Smooth muscle cell (in vitro differentiated cells): ENCODE measurements at regions not wholly inside any gene's neighbourhood (a gene's known extent, or its start where the extent isn't known, plus 50 kb on each side); places are given as distances from the start of the nearest gene placed in this dataset.

Experiments used
- DNase-seq: peaks from one replicate; lab custom pipeline; 2025; ENCODE audit not compliant: unreplicated experiment; lab: John Stamatoyannopoulos, UW
- H2AFZ ChIP-seq: fragments of 200-600 bp; sonication (generic); 2 replicates; pipeline ENCODE4 v1.6.0; 2016; ENCODE audit warnings: antibody characterized with exemption, low read depth, mild to moderate bottlenecking
- H3F3A ChIP-seq: fragments of 200-600 bp; sonication (generic); 2 replicates; pipeline ENCODE4 v1.6.0; 2017; ENCODE audit warnings: antibody characterized with exemption, low read depth
- H3K27ac ChIP-seq: fragments of 200-600 bp; sonication (generic); 2 replicates; pipeline ENCODE4 v1.5.1; 2016; ENCODE audit warnings: low read depth, mild to moderate bottlenecking
- H3K27me3 ChIP-seq: fragments of 200-600 bp; sonication (generic); 2 replicates; pipeline ENCODE4 v1.6.1; 2016; ENCODE audit warnings: low read depth, mild to moderate bottlenecking
- H3K36me3 ChIP-seq: fragments of 200-600 bp; sonication (generic); 2 replicates; pipeline ENCODE4 v1.5.1; 2016; ENCODE audit warnings: low read depth
- H3K4me1 ChIP-seq: fragments of 200-600 bp; sonication (generic); 2 replicates; pipeline ENCODE4 v1.5.1; 2016; ENCODE audit warnings: low read depth
- H3K4me2 ChIP-seq: fragments of 200-600 bp; sonication (generic); 2 replicates; pipeline ENCODE4 v1.6.0; 2016; ENCODE audit warnings: mild to moderate bottlenecking
- H3K4me3 ChIP-seq: fragments of 200-600 bp; sonication (generic); 2 replicates; pipeline ENCODE4 v1.5.1; 2016; ENCODE audit warnings: mild to moderate bottlenecking
- H3K79me2 ChIP-seq: fragments of 200-600 bp; sonication (generic); 2 replicates; pipeline ENCODE4 v1.6.0; 2016; ENCODE audit warnings: low read depth, mild to moderate bottlenecking
- H3K9ac ChIP-seq: fragments of 200-600 bp; sonication (generic); 2 replicates; pipeline ENCODE4 v1.6.0; 2016; ENCODE audit warnings: low read depth
- H3K9me3 ChIP-seq: fragments of 200-600 bp; sonication (generic); replicated peaks from 2 replicates; pipeline ENCODE4 v1.5.1; 2016; ENCODE audit warnings: low read depth
- H4K20me1 ChIP-seq: fragments of 200-600 bp; sonication (generic); 2 replicates; pipeline ENCODE4 v1.6.0; 2016; ENCODE audit warnings: low read depth
- CTCF ChIP-seq: fragments of 200-600 bp; sonication (generic); IDR thresholded peaks from 2 replicates; pipeline ENCODE4 v1.5.1; 2017; ENCODE audit warnings: borderline replicate concordance, mild to moderate bottlenecking, antibody characterized with exemption; ENCODE audit not compliant: insufficient read depth, poor library complexity, severe bottlenecking
- WGBS: methylation state at CpG from one replicate; pipeline ENCODE4 v1.1.7; 2016; ENCODE audit warnings: low lambda C conversion rate; 5-methylcytosine and 5-hydroxymethylcytosine counted together

GRCh38 chr4:28149762-28150161 lies 1289.1 kb downstream of the STIM2 start:
- Histone ChIP-seq H3K9ac (no peak overlapping the region), H3K36me3 (no peaks in the 10 kb centered on the region), H3K27ac (no peak overlapping the region), H3K4me2 (no peak overlapping the region), H3K4me1 (no peaks in the 10 kb centered on the region), H2AFZ (no peak overlapping the region), H3F3A (no peaks in the 10 kb centered on the region), H3K4me3 (no peak overlapping the region), H3K27me3 (no peaks in the 10 kb centered on the region), H3K9me3 (no peaks in the 10 kb centered on the region), H3K79me2 (no peaks in the 10 kb centered on the region), H4K20me1 (no peaks in the 10 kb centered on the region)
- 79% methylated on average over 3 of the region's 3 CpGs for WGBS
- no peak for TF ChIP-seq CTCF
- no peak for DNase-seq

- Histone ChIP-seq H3K4me3 (no peak overlapping the region), H3K4me2 (no peak overlapping the region), H3F3A (no peaks in the 10 kb centered on the region), H3K36me3 (no peaks in the 10 kb centered on the region), H3K79me2 (no peaks in the 10 kb centered on the region), H3K27ac (no peak overlapping the region), H3K9ac (no peak overlapping the region), H4K20me1 (no peaks in the 10 kb centered on the region), H3K9me3 (no peaks in the 10 kb centered on the region), H3K27me3 (no peaks in the 10 kb centered on the region), H2AFZ (no peak overlapping the region), H3K4me1 (no peaks in the 10 kb centered on the region)
- no peak for TF ChIP-seq CTCF
- no peak for DNase-seq
These were observed 1290.7 kb downstream of the STIM2 start for GRCh38 chr4:28151314-28151713.

GRCh38 chr4:28167411-28167810 lies 1306.8 kb downstream of the STIM2 start:
- no peaks in the 10 kb centered on the region for H3K79me2 ChIP-seq
- TF ChIP-seq CTCF, result no peak
- H3F3A ChIP-seq, result no peaks in the 10 kb centered on the region
- no peaks in the 10 kb centered on the region for H3K9me3 ChIP-seq
- no peak overlapping the region for H3K4me3 ChIP-seq
- WGBS, result 79% methylated on average over 1 of the region's 1 CpG
- no peak overlapping the region for H2AFZ ChIP-seq
- no peak overlapping the region for H3K9ac ChIP-seq
- no peak for DNase-seq
- H4K20me1 ChIP-seq, result no peaks in the 10 kb centered on the region
- no peak overlapping the region for H3K27ac ChIP-seq
- no peaks in the 10 kb centered on the region for H3K4me1 ChIP-seq
- H3K27me3 ChIP-seq, result no peaks in the 10 kb centered on the region
- no peak overlapping the region for H3K4me2 ChIP-seq
- H3K36me3 ChIP-seq, result no peaks in the 10 kb centered on the region

GRCh38 chr4:28176942-28177341 lies 1316.3 kb downstream of the STIM2 start:
- H3K27me3 ChIP-seq, result no peaks in the 10 kb centered on the region
- no peak for DNase-seq
- H4K20me1 ChIP-seq, result no peaks in the 10 kb centered on the region
- 97% methylated on average over 1 of the region's 1 CpG for WGBS
- H3K4me2 ChIP-seq, result no peak overlapping the region
- H3F3A ChIP-seq, result no peaks in the 10 kb centered on the region
- TF ChIP-seq CTCF, result no peak
- H3K27ac ChIP-seq, result no peak overlapping the region
- H3K9me3 ChIP-seq, result no peaks in the 10 kb centered on the region
- no peaks in the 10 kb centered on the region for H3K79me2 ChIP-seq
- H3K4me3 ChIP-seq, result no peak overlapping the region
- no peak overlapping the region for H2AFZ ChIP-seq
- H3K36me3 ChIP-seq, result no peaks in the 10 kb centered on the region
- H3K4me1 ChIP-seq, result no peaks in the 10 kb centered on the region
- H3K9ac ChIP-seq, result no peak overlapping the region
